CD4-positive, alpha-beta T cell treated with Interleukin-21 for 1 hour (primary cell): ENCODE measurements at regions not wholly inside any gene's neighbourhood (a gene's known extent, or its start where the extent isn't known, plus 50 kb on each side); places are given as distances from the start of the nearest gene placed in this dataset.

Experiments
- DNase-seq: peaks from one replicate; pipeline ENCODE4 v3.0.0-alpha.2; 2020

GRCh38 chr6:138719011-138719635 lies 54.4 kb upstream of the CCDC28A start:
- DNase-seq: no peak

DNA sequence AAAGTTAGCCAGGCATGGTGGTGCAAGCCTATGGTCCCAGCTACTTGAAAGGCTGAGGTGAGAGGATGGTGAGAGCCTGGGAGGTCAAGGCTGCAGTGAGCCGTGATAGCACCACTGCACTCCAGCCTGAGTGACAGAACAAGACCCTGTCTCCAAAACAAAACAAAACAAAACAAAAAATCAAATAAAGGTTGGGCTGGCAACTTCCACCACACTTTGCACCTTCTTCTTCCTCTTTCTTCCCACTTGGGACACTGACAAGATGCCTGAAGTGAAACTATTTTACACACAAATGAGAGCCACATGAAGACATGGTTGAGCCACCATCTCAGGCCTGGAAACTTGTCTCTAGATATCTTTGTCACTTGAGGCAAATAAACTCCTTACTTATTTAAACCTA lies 53.8 kb upstream of the CCDC28A start:
- DNase-seq: no peak

- DNase-seq: no peak
Observed at GRCh38 chr6:138722425-138723371, 50.9 kb upstream of the CCDC28A start.
